ENCODE measurements at regions not wholly inside any gene's neighbourhood (a gene's known extent, or its start where the extent isn't known, plus 50 kb on each side); places are given as distances from the start of the nearest gene placed in this dataset.

DNA sequence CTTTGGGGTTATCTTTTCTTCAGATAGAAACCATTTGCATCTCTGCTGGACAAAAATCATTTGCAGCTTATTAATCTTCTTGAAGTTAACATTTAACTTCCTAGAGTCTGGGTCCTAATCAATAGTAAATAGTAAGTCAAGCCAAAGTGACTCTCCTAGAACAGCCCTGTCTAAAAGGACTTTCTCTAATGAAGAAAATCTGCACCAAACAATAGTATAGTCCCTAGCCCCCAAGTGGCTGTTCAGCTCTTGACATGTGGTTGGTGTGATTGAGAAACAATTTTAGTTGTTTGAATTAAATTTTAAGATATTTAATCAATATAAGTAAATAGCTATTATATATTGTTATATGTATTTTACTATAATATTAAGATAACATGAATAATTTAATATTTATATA is 64.6 kb upstream of the SHB start:
- TF ChIP-seq, protein P1, sequence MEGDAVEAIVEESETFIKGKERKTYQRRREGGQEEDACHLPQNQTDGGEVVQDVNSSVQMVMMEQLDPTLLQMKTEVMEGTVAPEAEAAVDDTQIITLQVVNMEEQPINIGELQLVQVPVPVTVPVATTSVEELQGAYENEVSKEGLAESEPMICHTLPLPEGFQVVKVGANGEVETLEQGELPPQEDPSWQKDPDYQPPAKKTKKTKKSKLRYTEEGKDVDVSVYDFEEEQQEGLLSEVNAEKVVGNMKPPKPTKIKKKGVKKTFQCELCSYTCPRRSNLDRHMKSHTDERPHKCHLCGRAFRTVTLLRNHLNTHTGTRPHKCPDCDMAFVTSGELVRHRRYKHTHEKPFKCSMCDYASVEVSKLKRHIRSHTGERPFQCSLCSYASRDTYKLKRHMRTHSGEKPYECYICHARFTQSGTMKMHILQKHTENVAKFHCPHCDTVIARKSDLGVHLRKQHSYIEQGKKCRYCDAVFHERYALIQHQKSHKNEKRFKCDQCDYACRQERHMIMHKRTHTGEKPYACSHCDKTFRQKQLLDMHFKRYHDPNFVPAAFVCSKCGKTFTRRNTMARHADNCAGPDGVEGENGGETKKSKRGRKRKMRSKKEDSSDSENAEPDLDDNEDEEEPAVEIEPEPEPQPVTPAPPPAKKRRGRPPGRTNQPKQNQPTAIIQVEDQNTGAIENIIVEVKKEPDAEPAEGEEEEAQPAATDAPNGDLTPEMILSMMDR (IDR thresholded peaks at IDR 0.05) = no peak
- no peaks in the 10 kb centered on the region for H3K4me1 ChIP-seq
- no peaks in the 10 kb centered on the region for H3K9me3 ChIP-seq
- no peak overlapping the region for H3K4me3 ChIP-seq
- peaks cover 0 to 6% of the 10 kb centered on the region in 2 donors for H3K27me3 ChIP-seq
- H3K27ac ChIP-seq = no peak overlapping the region
- intact Hi-C loops (cut with DNase I; ENCODE audit: low total_unique reads) = no loop called here
- H3K36me3 ChIP-seq = no peaks in the 10 kb centered on the region
- DNase-seq = no peak

DNA sequence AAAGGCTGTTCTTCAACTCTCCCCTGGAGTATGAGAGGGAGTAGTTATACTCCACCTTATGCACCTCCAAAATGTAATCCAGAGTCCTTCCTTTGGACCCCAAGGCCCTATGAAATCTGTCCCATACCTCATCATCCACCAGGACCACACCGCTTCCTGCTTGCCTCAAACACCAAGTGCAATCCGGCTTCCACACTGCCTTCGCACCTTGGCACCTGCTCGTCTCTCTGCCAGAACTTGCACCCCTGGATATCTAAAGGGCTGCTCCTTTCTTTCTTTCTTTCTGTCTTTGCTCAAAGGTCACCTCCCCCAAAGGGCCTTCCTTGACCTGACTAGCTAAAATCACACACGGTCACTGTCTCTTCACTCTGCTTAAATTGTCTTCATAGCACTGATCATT is 63.9 kb upstream of the SHB start:
- Histone ChIP-seq H3K4me1 (no peaks in the 10 kb centered on the region), H3K36me3 (no peaks in the 10 kb centered on the region), H3K4me3 (no peak overlapping the region), H3K9me3 (no peaks in the 10 kb centered on the region), H3K27ac (no peak overlapping the region), H3K27me3 (peaks cover 0 to 6% of the 10 kb centered on the region in 2 donors)
- DNase-seq = no peak
- TF ChIP-seq, protein P1 (IDR thresholded peaks at IDR 0.05) = no peak
- intact Hi-C loops (cut with DNase I; ENCODE audit: low total_unique reads) = no loop called here

GRCh38 chr9:38131729-38132128 is 62.7 kb upstream of the SHB start:
- intact Hi-C loops (cut with DNase I; ENCODE audit: low total_unique reads) = no loop called here
- Histone ChIP-seq H3K27ac (no peak overlapping the region), H3K9me3 (no peaks in the 10 kb centered on the region), H3K36me3 (no peaks in the 10 kb centered on the region), H3K4me1 (no peaks in the 10 kb centered on the region), H3K4me3 (no peak overlapping the region), H3K27me3 (peaks cover 0 to 6% of the 10 kb centered on the region in 2 donors)
- TF ChIP-seq, protein P1 (IDR thresholded peaks at IDR 0.05) = no peak
- no peak for DNase-seq

DNA sequence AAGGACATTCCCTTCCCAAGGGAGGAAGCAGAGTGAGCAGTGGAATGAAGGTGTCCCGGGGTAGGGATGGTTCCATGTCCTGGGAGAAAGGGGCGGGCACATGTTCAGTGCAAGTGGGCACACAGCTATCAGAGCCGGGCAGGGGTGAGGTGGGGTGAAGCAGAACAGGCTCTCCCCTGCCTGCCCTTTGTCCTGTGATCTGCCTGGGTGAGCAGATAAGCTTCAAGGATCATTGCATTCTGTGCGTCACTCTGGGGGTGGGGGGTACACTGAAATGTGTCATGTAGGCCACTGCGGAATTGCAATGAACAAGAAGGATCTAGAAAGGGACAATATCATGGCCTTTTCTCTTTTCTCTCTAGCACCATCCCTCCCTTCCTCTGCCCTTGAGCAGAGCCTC is 61.7 kb upstream of the SHB start:
- TF ChIP-seq, protein P1 (IDR thresholded peaks at IDR 0.05) = no peak
- H3K27me3 ChIP-seq = peaks cover 0 to 3% of the 10 kb centered on the region in 2 donors
- no peaks in the 10 kb centered on the region for H3K9me3 ChIP-seq
- no peak overlapping the region for H3K27ac ChIP-seq
- H3K4me1 ChIP-seq = no peaks in the 10 kb centered on the region
- H3K4me3 ChIP-seq = no peak overlapping the region
- no peak for DNase-seq
- intact Hi-C loops (cut with DNase I; ENCODE audit: low total_unique reads) = no loop called here
- H3K36me3 ChIP-seq = no peaks in the 10 kb centered on the region

DNA sequence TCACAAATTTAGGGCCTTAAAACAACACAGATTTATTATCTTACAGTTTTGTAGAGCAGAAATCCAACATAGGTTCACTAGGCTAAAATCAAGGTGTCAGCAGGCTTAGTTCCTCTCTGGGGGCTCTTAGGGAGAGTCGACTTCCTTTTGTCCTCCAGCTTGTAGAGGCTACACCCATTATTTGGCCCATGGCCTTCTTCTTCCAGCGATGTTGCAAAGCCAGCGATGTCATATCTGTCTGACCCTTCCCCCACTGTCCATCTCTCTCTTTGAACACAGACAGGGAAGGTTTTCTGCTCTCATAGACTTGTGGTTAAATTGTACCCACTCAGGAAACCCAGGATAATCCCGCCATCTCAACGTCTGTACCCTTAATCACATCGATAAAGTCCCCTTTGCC is 60.3 kb upstream of the SHB start:
- peak in 1 of 2 donors; percentile 28 for DNase-seq
- intact Hi-C loops (cut with DNase I; ENCODE audit: low total_unique reads) = no loop called here
- Histone ChIP-seq H3K27me3 (no peaks in the 10 kb centered on the region), H3K36me3 (no peaks in the 10 kb centered on the region), H3K9me3 (no peaks in the 10 kb centered on the region), H3K4me1 (no peaks in the 10 kb centered on the region), H3K4me3 (no peak overlapping the region), H3K27ac (no peak overlapping the region)
- TF ChIP-seq, protein P1 (IDR thresholded peaks at IDR 0.05) = no peak

- no peak overlapping the region for H3K27ac ChIP-seq
- no peak overlapping the region for H3K4me3 ChIP-seq
- no peak for DNase-seq
- intact Hi-C loops (cut with DNase I; ENCODE audit: low total_unique reads) = no loop called here
- H3K27me3 ChIP-seq = no peaks in the 10 kb centered on the region
- no peaks in the 10 kb centered on the region for H3K9me3 ChIP-seq
- TF ChIP-seq, protein P1 (IDR thresholded peaks at IDR 0.05) = no peak
- no peaks in the 10 kb centered on the region for H3K4me1 ChIP-seq
- no peaks in the 10 kb centered on the region for H3K36me3 ChIP-seq
These were observed 59.8 kb upstream of the SHB start for GRCh38 chr9:38128752-38129270.

All from tibial artery (tissue), 4 donors.